Endothelial cell of umbilical vein (primary cell): ENCODE measurements at regions not wholly inside any gene's neighbourhood (a gene's known extent, or its start where the extent isn't known, plus 50 kb on each side); places are given as distances from the start of the nearest gene placed in this dataset.

ENCODE experiments used
- BruUV-seq: library from RNA; stranded (reverse); fragments of 400-500 nt; replicated peaks from 2 replicates; lab custom pipeline; 2021; lab: Mats Ljungman, UMichigan
- CTCF ChIA-PET: fragments of 300-600, 350-600 bp; sonication (Branson Sonifier 250); formaldehyde crosslinking; loops from one replicate; lab custom pipeline; 2021; ENCODE audit warnings: antibody characterized with exemption, inconsistent platforms; lab: Charles Lee
- POLR2A ChIA-PET: fragments of 300-600, 350-600 bp; sonication (Branson Sonifier 250); formaldehyde crosslinking; loops from one replicate; lab custom pipeline; 2021; ENCODE audit warnings: antibody characterized with exemption, inconsistent platforms; lab: Charles Lee
- DNase-seq: peaks from one replicate; pipeline ENCODE4 v3.0.0-alpha.2; 2011; ENCODE audit warnings: low read depth, low spot score
- FAIRE-seq: peaks from 2 replicates; lab custom pipeline; 2011; peaks lifted over from hg19 to GRCh38; lab: Jason Lieb, UNC
- H2AFZ ChIP-seq: 2 replicates; pipeline ENCODE4 v1.6.0; 2012; ENCODE audit warnings: low read depth, low read length, control low read depth, inconsistent platforms
- H3K27ac ChIP-seq: 2 replicates; pipeline ENCODE4 v1.5.1; 2011; ENCODE audit warnings: low read depth, mild to moderate bottlenecking, control low read depth, low read length, moderate library complexity; ENCODE audit not compliant: insufficient read depth
- H3K27me3 ChIP-seq, 2 experiments: 2 replicates each; pipeline versions ENCODE4 v1.6.0 to v1.6.1; 2011; ENCODE audit warnings: low read length in 2 of 2, mixed read lengths in 1 of 2; ENCODE audit not compliant: control insufficient read depth in 2 of 2, insufficient read depth in 2 of 2
- H3K36me3 ChIP-seq, 2 experiments: 2 replicates in 1 of 2; 3 replicates in 1 of 2; pipeline ENCODE4 v1.5.1; 2011; ENCODE audit warnings: low read length in 2 of 2, mild to moderate bottlenecking in 1 of 2, moderate library complexity in 1 of 2; ENCODE audit not compliant: control insufficient read depth in 2 of 2, insufficient read depth in 2 of 2; ENCODE audit errors: extremely low read depth in 1 of 2
- H3K4me1 ChIP-seq: 3 replicates; pipeline ENCODE4 v1.5.1; 2011; ENCODE audit warnings: mild to moderate bottlenecking, low read length; ENCODE audit not compliant: control insufficient read depth, insufficient read depth; ENCODE audit errors: extremely low read depth
- H3K4me2 ChIP-seq: 2 replicates; pipeline ENCODE4 v1.6.1; 2011; ENCODE audit warnings: low read length, control low read depth, mixed read lengths; ENCODE audit not compliant: insufficient read depth
- H3K4me3 ChIP-seq, 3 experiments: fragments of 200-600 bp in 1 of 3; sonication (generic), shearing (Covaris generic) in 1 of 3; replicated peaks in 1 of 3; 2 replicates each; pipeline ENCODE4 v1.5.1; 2011 to 2016; ENCODE audit warnings: control low read depth in 3 of 3, low read length in 3 of 3, mild to moderate bottlenecking in 2 of 3, inconsistent platforms in 1 of 3, low read depth in 1 of 3, moderate library complexity in 1 of 3; ENCODE audit not compliant: insufficient read depth in 1 of 3
- H3K79me2 ChIP-seq: 2 replicates; pipeline ENCODE4 v1.6.0; 2012; ENCODE audit warnings: low read length, inconsistent platforms; ENCODE audit not compliant: control insufficient read depth, insufficient read depth
- H3K9ac ChIP-seq: replicated peaks from 2 replicates; pipeline ENCODE3; 2011; ENCODE audit warnings: low read length, control low read depth; ENCODE audit not compliant: insufficient read depth; ENCODE audit errors: extremely low read depth
- H3K9me1 ChIP-seq: replicated peaks from 3 replicates; pipeline ENCODE4 v1.6.0; 2011; ENCODE audit warnings: mild to moderate bottlenecking, low read length; ENCODE audit not compliant: control insufficient read depth, insufficient read depth; ENCODE audit errors: extremely low read depth
- H3K9me3 ChIP-seq: replicated peaks from 2 replicates; pipeline ENCODE4 v1.5.1; 2012; ENCODE audit warnings: low read length, inconsistent platforms; ENCODE audit not compliant: control insufficient read depth, insufficient read depth
- H4K20me1 ChIP-seq: replicated peaks from 2 replicates; pipeline ENCODE3; 2011; ENCODE audit warnings: mild to moderate bottlenecking, low read length; ENCODE audit not compliant: control insufficient read depth, insufficient read depth; ENCODE audit errors: extremely low read depth
- CTCF ChIP-seq, 2 donors: IDR thresholded peaks; 1 replicate in 1 of 2; 2 replicates in 1 of 2; pipeline ENCODE4 v1.5.1; 2011; ENCODE audit warnings: low read length in 2 of 2, mild to moderate bottlenecking in 2 of 2, moderate library complexity in 2 of 2, control low read depth in 1 of 2, inconsistent platforms in 1 of 2, low read depth in 1 of 2; ENCODE audit not compliant: insufficient read depth in 1 of 2; ENCODE audit errors: extremely low read depth in 1 of 2
- EZH2 ChIP-seq: IDR thresholded peaks from 2 replicates; pipeline ENCODE4 v1.6.1; 2012; ENCODE audit warnings: borderline replicate concordance, low read depth, mild to moderate bottlenecking, moderate library complexity, low read length, inconsistent platforms; ENCODE audit not compliant: severe bottlenecking
- FOS ChIP-seq: IDR thresholded peaks from 2 replicates; pipeline ENCODE4 v1.6.1; 2011; ENCODE audit warnings: mild to moderate bottlenecking, low read length, moderate library complexity, borderline replicate concordance; ENCODE audit not compliant: insufficient read depth
- GATA2 ChIP-seq: IDR thresholded peaks from 2 replicates; pipeline ENCODE4 v1.7.0; 2011; ENCODE audit warnings: low read depth, mild to moderate bottlenecking, moderate library complexity, mixed read lengths, low read length; ENCODE audit not compliant: insufficient read length, insufficient read depth
- JUN ChIP-seq: IDR thresholded peaks from 2 replicates; pipeline ENCODE4 v1.6.1; 2011; ENCODE audit warnings: borderline replicate concordance, low read depth; ENCODE audit not compliant: insufficient read length, insufficient read depth
- MAX ChIP-seq: IDR thresholded peaks from 2 replicates; pipeline ENCODE4 v1.6.1; 2011; ENCODE audit not compliant: insufficient read depth, insufficient read length
- MYC ChIP-seq: IDR thresholded peaks from one replicate; pipeline ENCODE4 v1.6.1; 2011; ENCODE audit warnings: mild to moderate bottlenecking, low read depth, low read length
- POLR2A ChIP-seq: IDR thresholded peaks from 2 replicates; pipeline ENCODE4 v1.6.1; 2012; ENCODE audit warnings: low read depth, mild to moderate bottlenecking, control low read depth, low read length
- POLR2AphosphoS5 ChIP-seq: IDR thresholded peaks from 2 replicates; pipeline ENCODE4 v1.6.1; 2012; ENCODE audit warnings: low read depth, mild to moderate bottlenecking, control low read depth, low read length, moderate library complexity; ENCODE audit not compliant: insufficient read depth
- dilution Hi-C: fragments of 300-500 bp; cut with MboI; formaldehyde crosslinking; loops from one replicate; pipeline ENCODE4 v1.15.0; 2019; ENCODE audit warnings: low sequenced_read_pairs; ENCODE audit not compliant: extremely low pct_ligation_motif_present
- intact Hi-C: fragments of 100-400 bp; cut with micrococcal nuclease; formaldehyde crosslinking; loops from one replicate; pipeline ENCODE4 v1.10.0; 2022

GRCh38 chr13:59479629-59480028 lies 684.1 kb downstream of the DIAPH3 start:
- no peaks in the 10 kb centered on the region for H4K20me1 ChIP-seq
- H3K27me3 ChIP-seq = no peaks in the 10 kb centered on the region
- FAIRE-seq = no peak
- no peak overlapping the region for H3K27ac ChIP-seq
- H2AFZ ChIP-seq = no peak overlapping the region
- ChIA-PET CTCF (interaction anchor here (1.7 kb wide), 1 partner anchor 88 kb away, joined by 3 read pairs; no protein-coding TSS in a partner anchor), POLR2A (no interaction called here)
- no peaks in the 10 kb centered on the region for H3K79me2 ChIP-seq
- TF ChIP-seq MAX (no peak), POLR2A (no peak), POLR2AphosphoS5 (no peak), GATA2 (no peak), FOS (no peak), EZH2 (no peak), CTCF (IDR thresholded peaks at IDR 0.05; ENCODE audit: extremely low read depth in 1 of 2, insufficient read depth in 1 of 2, low read depth in 1 of 2, low read length in 2 of 2) (no peak), JUN (no peak), MYC (no peak)
- peaks cover 2% of the 10 kb centered on the region for H3K9me1 ChIP-seq
- no peak for DNase-seq
- H3K9ac ChIP-seq = no peak overlapping the region
- H3K4me1 ChIP-seq = peaks cover 54% of the 10 kb centered on the region
- H3K9me3 ChIP-seq = no peaks in the 10 kb centered on the region
- no peaks in the 10 kb centered on the region for H3K36me3 ChIP-seq
- intact Hi-C loops (loop anchor here (1.0 to 5.0 kb wide), 4 partner anchors 15 to 293 kb away; no protein-coding TSS in a partner anchor), dilution Hi-C loops (no loop called here)
- no peak overlapping the region for H3K4me3 ChIP-seq
- peak overlapping the region; percentile 4 for H3K4me2 ChIP-seq
- no TSS peak for BruUV-seq
